Stomach (tissue), 4 donors: ENCODE measurements at regions not wholly inside any gene's neighbourhood (a gene's known extent, or its start where the extent isn't known, plus 50 kb on each side); places are given as distances from the start of the nearest gene placed in this dataset.

Experiments used
- EP300 ChIP-seq: sonication (generic); formaldehyde crosslinking; IDR thresholded peaks from one replicate; pipeline ENCODE4 v1.6.1; 2017; ENCODE audit warnings: antibody characterized with exemption
- POLR2A ChIP-seq, 4 donors: fragments of 450-650 bp; IDR thresholded peaks; one replicate each; pipeline ENCODE4 v1.6.1; 2016; ENCODE audit warnings: antibody characterized with exemption in 4 of 4, control low read depth in 2 of 4, mild to moderate bottlenecking in 1 of 4, moderate library complexity in 1 of 4
- POLR2AphosphoS5 ChIP-seq, 3 donors: sonication (generic); formaldehyde crosslinking; IDR thresholded peaks; one replicate each; pipeline ENCODE4 v1.6.1; 2016; ENCODE audit warnings: antibody characterized with exemption in 3 of 3
- TF ChIP-seq, protein P1 (sequence below), 7 experiments: fragments of 450-650 bp in 4 of 7; fragments of 200-600 bp in 3 of 7; sonication (generic) in 3 of 7; IDR thresholded peaks; one replicate each; pipeline ENCODE4 v1.5.1; 2016 to 2019; ENCODE audit warnings: antibody characterized with exemption in 7 of 7, control low read depth in 2 of 7, mild to moderate bottlenecking in 1 of 7

DNA sequence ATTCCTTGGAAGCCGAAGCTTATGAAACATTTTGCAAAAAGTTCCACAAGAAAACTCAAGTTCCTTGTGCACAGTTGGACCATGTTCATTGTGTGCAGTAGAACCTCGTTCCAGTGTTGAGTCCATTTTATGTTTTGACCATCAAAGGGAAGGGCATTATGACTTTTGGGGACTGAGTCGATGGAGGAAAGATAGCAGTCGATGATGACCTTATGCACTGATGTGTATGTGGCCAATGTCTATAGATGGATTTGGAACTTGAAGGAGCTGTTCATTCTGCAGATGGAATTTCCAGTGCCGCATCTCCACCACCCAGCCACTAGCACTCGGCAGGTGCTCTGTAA, 71.5 kb upstream of the IGLL5 start:
- TF ChIP-seq, protein P1, sequence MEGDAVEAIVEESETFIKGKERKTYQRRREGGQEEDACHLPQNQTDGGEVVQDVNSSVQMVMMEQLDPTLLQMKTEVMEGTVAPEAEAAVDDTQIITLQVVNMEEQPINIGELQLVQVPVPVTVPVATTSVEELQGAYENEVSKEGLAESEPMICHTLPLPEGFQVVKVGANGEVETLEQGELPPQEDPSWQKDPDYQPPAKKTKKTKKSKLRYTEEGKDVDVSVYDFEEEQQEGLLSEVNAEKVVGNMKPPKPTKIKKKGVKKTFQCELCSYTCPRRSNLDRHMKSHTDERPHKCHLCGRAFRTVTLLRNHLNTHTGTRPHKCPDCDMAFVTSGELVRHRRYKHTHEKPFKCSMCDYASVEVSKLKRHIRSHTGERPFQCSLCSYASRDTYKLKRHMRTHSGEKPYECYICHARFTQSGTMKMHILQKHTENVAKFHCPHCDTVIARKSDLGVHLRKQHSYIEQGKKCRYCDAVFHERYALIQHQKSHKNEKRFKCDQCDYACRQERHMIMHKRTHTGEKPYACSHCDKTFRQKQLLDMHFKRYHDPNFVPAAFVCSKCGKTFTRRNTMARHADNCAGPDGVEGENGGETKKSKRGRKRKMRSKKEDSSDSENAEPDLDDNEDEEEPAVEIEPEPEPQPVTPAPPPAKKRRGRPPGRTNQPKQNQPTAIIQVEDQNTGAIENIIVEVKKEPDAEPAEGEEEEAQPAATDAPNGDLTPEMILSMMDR (IDR thresholded peaks at IDR 0.05), result no peak
- TF ChIP-seq POLR2A (IDR thresholded peaks at IDR 0.05), result no peak
- TF ChIP-seq EP300, result no peak
- no peak for TF ChIP-seq POLR2AphosphoS5 (IDR thresholded peaks at IDR 0.05)
